H9 (cell line): ENCODE measurements at regions not wholly inside any gene's neighbourhood (a gene's known extent, or its start where the extent isn't known, plus 50 kb on each side); places are given as distances from the start of the nearest gene placed in this dataset.

Experiments
- DNase-seq: peaks from one replicate; pipeline ENCODE4 v3.0.0-alpha.2; 2017
- H2AFZ ChIP-seq: one replicate; pipeline ENCODE4 v1.6.1; 2013; ENCODE audit warnings: mild to moderate bottlenecking, low read length, control low read depth, moderate library complexity
- H2AK5ac ChIP-seq: 2 replicates; pipeline ENCODE4 v1.6.1; 2013; ENCODE audit warnings: low read length, control low read depth, mixed read lengths; ENCODE audit not compliant: insufficient read length
- H2BK120ac ChIP-seq: one replicate; pipeline ENCODE4 v1.6.1; 2013; ENCODE audit warnings: low read depth, mild to moderate bottlenecking, low read length, control low read depth, inconsistent platforms; ENCODE audit not compliant: poor library complexity, severe bottlenecking
- H2BK12ac ChIP-seq: 2 replicates; pipeline ENCODE4 v1.6.1; 2013; ENCODE audit warnings: low read length, control low read depth, mixed read lengths, low read depth; ENCODE audit not compliant: insufficient read length
- H2BK15ac ChIP-seq: 2 replicates; pipeline ENCODE4 v1.6.1; 2013; ENCODE audit warnings: low read depth, low read length, control low read depth
- H2BK20ac ChIP-seq: one replicate; pipeline ENCODE4 v1.6.1; 2013; ENCODE audit warnings: low read depth, mild to moderate bottlenecking, low read length, control low read depth, inconsistent platforms; ENCODE audit not compliant: poor library complexity, severe bottlenecking
- H2BK5ac ChIP-seq: 2 replicates; pipeline ENCODE4 v1.6.1; 2013; ENCODE audit warnings: low read length, control low read depth, mixed read lengths; ENCODE audit not compliant: insufficient read length
- H3K14ac ChIP-seq: 2 replicates; pipeline ENCODE4 v1.6.1; 2013; ENCODE audit warnings: low read length, control low read depth; ENCODE audit not compliant: insufficient read depth
- H3K18ac ChIP-seq: 2 replicates; pipeline ENCODE4 v1.6.1; 2013; ENCODE audit warnings: low read depth, mild to moderate bottlenecking, mixed read lengths, low read length, control low read depth; ENCODE audit not compliant: insufficient read length
- H3K23ac ChIP-seq: 2 replicates; pipeline ENCODE4 v1.6.1; 2013; ENCODE audit warnings: low read length, control low read depth, mixed read lengths, low read depth; ENCODE audit not compliant: insufficient read length
- H3K23me2 ChIP-seq: 2 replicates; pipeline ENCODE4 v1.6.1; 2013; ENCODE audit warnings: low read depth, mild to moderate bottlenecking, mixed read lengths, low read length, control low read depth; ENCODE audit not compliant: insufficient read length, poor library complexity, severe bottlenecking
- H3K27ac ChIP-seq: 2 replicates; pipeline ENCODE4 v1.5.1; 2013; ENCODE audit warnings: low read length, control low read depth, mixed read lengths, low read depth; ENCODE audit not compliant: insufficient read length
- H3K27me3 ChIP-seq: 2 replicates; pipeline ENCODE4 v1.6.1; 2013; ENCODE audit warnings: low read length, control low read depth, inconsistent platforms; ENCODE audit not compliant: insufficient read depth
- H3K4ac ChIP-seq: 2 replicates; pipeline ENCODE4 v1.6.1; 2013; ENCODE audit warnings: low read depth, mild to moderate bottlenecking, control low read depth, inconsistent platforms, low read length, moderate library complexity
- H3K4me1 ChIP-seq: 2 replicates; pipeline ENCODE4 v1.6.1; 2013; ENCODE audit warnings: low read length, control low read depth, inconsistent platforms; ENCODE audit not compliant: insufficient read depth
- H3K4me2 ChIP-seq: 2 replicates; pipeline ENCODE4 v1.6.1; 2013; ENCODE audit warnings: low read length, control low read depth, mixed read lengths; ENCODE audit not compliant: insufficient read length, insufficient read depth
- H3K56ac ChIP-seq: 2 replicates; pipeline ENCODE4 v1.6.1; 2013; ENCODE audit warnings: low read depth, mild to moderate bottlenecking, mixed read lengths, low read length, control low read depth; ENCODE audit not compliant: insufficient read length
- H3K79me1 ChIP-seq: 2 replicates; pipeline ENCODE4 v1.6.1; 2013; ENCODE audit warnings: low read depth, mild to moderate bottlenecking, moderate library complexity, low read length, control low read depth, inconsistent platforms; ENCODE audit not compliant: insufficient read depth, poor library complexity, severe bottlenecking
- H3K79me2 ChIP-seq: 2 replicates; pipeline ENCODE4 v1.6.1; 2013; ENCODE audit warnings: low read length, control low read depth, inconsistent platforms; ENCODE audit not compliant: insufficient read depth
- H3K9ac ChIP-seq: 2 replicates; pipeline ENCODE4 v1.6.1; 2013; ENCODE audit warnings: low read length, control low read depth, mixed read lengths; ENCODE audit not compliant: insufficient read length; ENCODE audit errors: extremely low read depth
- H3K9me3 ChIP-seq: one replicate; pipeline ENCODE4 v1.6.1; 2013; ENCODE audit warnings: low read depth, low read length, inconsistent platforms; ENCODE audit not compliant: control insufficient read depth
- H3T11ph ChIP-seq: one replicate; pipeline ENCODE4 v1.6.1; 2013; ENCODE audit warnings: mild to moderate bottlenecking, low read length, control low read depth, inconsistent platforms
- H4K20me1 ChIP-seq: one replicate; pipeline ENCODE4 v1.6.1; 2013; ENCODE audit not compliant: control insufficient read depth, insufficient read length, insufficient read depth
- H4K5ac ChIP-seq: 2 replicates; pipeline ENCODE4 v1.6.1; 2013; ENCODE audit warnings: low read depth, mild to moderate bottlenecking, mixed read lengths, low read length, control low read depth; ENCODE audit not compliant: insufficient read length
- H4K8ac ChIP-seq: replicated peaks from 2 replicates; pipeline ENCODE4 v1.6.1; 2013; ENCODE audit warnings: low read length, control low read depth, mixed read lengths, low read depth; ENCODE audit not compliant: insufficient read length
- H4K91ac ChIP-seq: 2 replicates; pipeline ENCODE4 v1.6.1; 2013; ENCODE audit warnings: low read depth, mild to moderate bottlenecking, moderate library complexity, mixed read lengths, low read length, control low read depth; ENCODE audit not compliant: insufficient read length
- H3K27ac Mint-ChIP-seq, 3 experiments: 2 replicates in 2 of 3; 3 replicates in 1 of 3; pipeline ENCODE4 v1.8.0; 2020 to 2021; ENCODE audit warnings: mixed read lengths in 3 of 3, mild to moderate bottlenecking in 1 of 3, moderate library complexity in 1 of 3
- H3K27me3 Mint-ChIP-seq: 2 replicates; pipeline ENCODE4 v1.8.0; 2021; ENCODE audit warnings: low read depth, mild to moderate bottlenecking, moderate library complexity, mixed read lengths
- H3K36me3 Mint-ChIP-seq, 3 experiments: 2 replicates in 2 of 3; 3 replicates in 1 of 3; pipeline ENCODE4 v1.8.0; 2020 to 2021; ENCODE audit warnings: low read depth in 3 of 3, mixed read lengths in 3 of 3; ENCODE audit not compliant: insufficient read depth in 1 of 3
- H3K4me1 Mint-ChIP-seq, 2 experiments: 2 replicates each; pipeline ENCODE4 v1.8.0; 2020; ENCODE audit warnings: mixed read lengths in 2 of 2
- H3K4me3 Mint-ChIP-seq, 2 experiments: 2 replicates in 1 of 2; 3 replicates in 1 of 2; pipeline ENCODE4 v1.8.0; 2020 to 2021; ENCODE audit warnings: mild to moderate bottlenecking in 2 of 2, mixed read lengths in 2 of 2, moderate library complexity in 1 of 2
- H3K9me3 Mint-ChIP-seq, 2 experiments: 2 replicates in 1 of 2; 3 replicates in 1 of 2; pipeline ENCODE4 v1.8.0; 2020; ENCODE audit warnings: mild to moderate bottlenecking in 2 of 2, mixed read lengths in 2 of 2, moderate library complexity in 1 of 2
- CTCF ChIP-seq: fragments of 200-600 bp; sonication (generic); conservative IDR thresholded peaks from 3 replicates; pipeline ENCODE4 v1.8.0; 2021; ENCODE audit warnings: antibody characterized with exemption, mild to moderate bottlenecking
- WGBS: extraction: QIAGEN DNeasy Blood & Tissue Kit; methylation state at CpG from one replicate; pipeline ENCODE4 v1.1.7; 2013; ENCODE audit warnings: missing lambda C conversion rate, low lambda C conversion rate, mixed read lengths; ENCODE audit not compliant: insufficient read length; ENCODE audit errors: extremely low coverage; 5-methylcytosine and 5-hydroxymethylcytosine counted together

GRCh38 chr5:57721226-57721625 is 238.6 kb upstream of the ACTBL2 start:
- no peak overlapping the region for H3K23ac ChIP-seq
- no peaks in the 10 kb centered on the region for H3K23me2 ChIP-seq
- Mint-ChIP-seq H3K4me1 (peaks cover 12 to 15% of the 10 kb centered on the region in 2 experiments), H3K4me3 (no peak overlapping the region), H3K9me3 (no peaks in the 10 kb centered on the region), H3K36me3 (no peaks in the 10 kb centered on the region), H3K27me3 (no peaks in the 10 kb centered on the region; the same call in 1 of the 2 replicates), H3K27ac (no peak overlapping the region)
- no peak overlapping the region for H2BK20ac ChIP-seq
- no peak overlapping the region for H3K18ac ChIP-seq
- H2BK5ac ChIP-seq: no peak overlapping the region
- H3K27me3 ChIP-seq: no peaks in the 10 kb centered on the region
- H3K79me2 ChIP-seq: no peaks in the 10 kb centered on the region
- no peaks in the 10 kb centered on the region for H4K20me1 ChIP-seq
- no peak overlapping the region for H3K9ac ChIP-seq
- H3K56ac ChIP-seq: no peak overlapping the region
- no peak overlapping the region for H4K5ac ChIP-seq
- no peak overlapping the region for H3T11ph ChIP-seq
- no peak for TF ChIP-seq CTCF
- no peak overlapping the region for H2BK120ac ChIP-seq
- H3K27ac ChIP-seq: no peak overlapping the region
- no peak overlapping the region for H4K8ac ChIP-seq
- no peak overlapping the region for H3K14ac ChIP-seq
- H3K79me1 ChIP-seq: no peaks in the 10 kb centered on the region
- H3K9me3 ChIP-seq: no peaks in the 10 kb centered on the region
- no CpG with 5 or more reads among the region's 4 CpGs for WGBS
- no peak for DNase-seq
- H2AFZ ChIP-seq: no peak overlapping the region
- no peak overlapping the region for H4K91ac ChIP-seq
- H2AK5ac ChIP-seq: no peak overlapping the region
- no peak overlapping the region for H2BK15ac ChIP-seq
- H3K4ac ChIP-seq: no peak overlapping the region
- no peak overlapping the region for H3K4me2 ChIP-seq
- H2BK12ac ChIP-seq: no peak overlapping the region
- no peaks in the 10 kb centered on the region; the same call in 1 of the 2 replicates for H3K4me1 ChIP-seq
